Muscle layer of colon (tissue), 2 donors: ENCODE measurements at regions not wholly inside any gene's neighbourhood (a gene's known extent, or its start where the extent isn't known, plus 50 kb on each side); places are given as distances from the start of the nearest gene placed in this dataset.
"Not testable (repeated sequence)": the region's sequence is repeated elsewhere in the genome, so short reads cannot be mapped to it uniquely, and the experiment has no call there.

ENCODE experiments used
- H3K27ac ChIP-seq: one replicate; pipeline ENCODE4 v1.7.0; 2013; ENCODE audit warnings: low read depth, mild to moderate bottlenecking, low read length, moderate library complexity
- H3K27me3 ChIP-seq, 2 donors: one replicate each; pipeline ENCODE4 v1.7.0; 2013; ENCODE audit warnings: low read length in 2 of 2, mild to moderate bottlenecking in 2 of 2; ENCODE audit not compliant: insufficient read depth in 2 of 2, control insufficient read depth in 1 of 2
- H3K36me3 ChIP-seq: one replicate; pipeline ENCODE4 v1.7.0; 2013; ENCODE audit warnings: mild to moderate bottlenecking, low read length; ENCODE audit not compliant: insufficient read depth
- H3K4me1 ChIP-seq: one replicate; pipeline ENCODE4 v1.7.0; 2013; ENCODE audit warnings: mild to moderate bottlenecking, low read length; ENCODE audit not compliant: insufficient read depth
- H3K4me3 ChIP-seq, 2 donors: one replicate each; pipeline ENCODE4 v1.7.0; 2013; ENCODE audit warnings: low read length in 2 of 2, low read depth in 1 of 2, mild to moderate bottlenecking in 1 of 2, moderate library complexity in 1 of 2
- H3K9ac ChIP-seq: one replicate; pipeline ENCODE4 v1.7.0; 2013; ENCODE audit warnings: low read length
- H3K9me3 ChIP-seq: one replicate; pipeline ENCODE4 v1.7.0; 2013; ENCODE audit warnings: mild to moderate bottlenecking, low read length
- donor health status: abdominal sarcoma.
- donor health status: Adenocarcinoma of cecum.

DNA sequence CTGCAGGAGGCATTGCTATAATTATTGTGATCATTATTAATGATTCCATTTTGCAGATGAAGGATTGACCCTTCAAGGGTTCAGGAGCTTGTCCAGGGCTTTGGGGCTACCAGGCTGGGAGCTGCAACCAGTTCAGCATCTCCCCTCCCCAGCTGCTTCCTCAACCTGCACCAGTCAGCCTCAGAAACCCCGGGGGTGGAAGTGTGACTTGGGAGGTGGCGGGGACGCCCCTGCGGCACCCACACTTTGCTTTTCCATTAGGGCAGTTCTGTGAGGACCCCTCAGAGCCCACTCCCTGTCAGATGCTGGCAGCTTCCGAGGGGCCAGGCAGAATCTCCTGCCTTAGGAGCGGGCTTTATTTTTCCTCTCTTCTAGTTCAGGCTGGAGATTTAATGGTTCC, 85.6 kb downstream of the OLFM1 start:
- no peaks in the 10 kb centered on the region for H3K9me3 ChIP-seq
- H3K4me1 ChIP-seq = no peaks in the 10 kb centered on the region
- no peak overlapping the region for H3K9ac ChIP-seq
- H3K27me3 ChIP-seq = no peaks in the 10 kb centered on the region
- H3K4me3 ChIP-seq = no peak overlapping the region
- H3K36me3 ChIP-seq = no peaks in the 10 kb centered on the region
- no peak overlapping the region for H3K27ac ChIP-seq

DNA sequence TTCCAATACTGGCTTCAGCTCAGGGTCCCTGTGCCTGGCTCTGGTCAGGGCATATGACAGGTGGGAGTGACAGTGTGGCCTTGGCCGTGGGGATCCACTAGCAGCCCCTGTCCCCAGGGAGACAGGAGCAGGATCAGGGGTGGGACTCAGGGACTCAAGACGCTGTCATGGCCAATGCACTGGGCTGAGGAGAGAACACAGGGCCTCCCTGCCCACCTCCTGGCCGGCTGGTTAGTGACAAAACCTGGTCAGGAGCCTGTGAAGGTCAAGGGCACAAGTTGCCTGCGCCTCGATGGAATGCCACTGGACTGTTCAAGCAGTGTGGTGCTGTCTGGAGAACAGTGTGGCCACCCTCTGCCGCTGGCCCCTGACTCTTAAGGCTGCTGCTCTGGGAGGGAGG, 86.8 kb downstream of the OLFM1 start:
- H3K36me3 ChIP-seq = no peaks in the 10 kb centered on the region
- H3K9ac ChIP-seq = no peak overlapping the region
- H3K27ac ChIP-seq = no peak overlapping the region
- H3K27me3 ChIP-seq = no peaks in the 10 kb centered on the region
- H3K4me3 ChIP-seq = no peak overlapping the region
- H3K9me3 ChIP-seq = no peaks in the 10 kb centered on the region
- H3K4me1 ChIP-seq = no peaks in the 10 kb centered on the region

DNA sequence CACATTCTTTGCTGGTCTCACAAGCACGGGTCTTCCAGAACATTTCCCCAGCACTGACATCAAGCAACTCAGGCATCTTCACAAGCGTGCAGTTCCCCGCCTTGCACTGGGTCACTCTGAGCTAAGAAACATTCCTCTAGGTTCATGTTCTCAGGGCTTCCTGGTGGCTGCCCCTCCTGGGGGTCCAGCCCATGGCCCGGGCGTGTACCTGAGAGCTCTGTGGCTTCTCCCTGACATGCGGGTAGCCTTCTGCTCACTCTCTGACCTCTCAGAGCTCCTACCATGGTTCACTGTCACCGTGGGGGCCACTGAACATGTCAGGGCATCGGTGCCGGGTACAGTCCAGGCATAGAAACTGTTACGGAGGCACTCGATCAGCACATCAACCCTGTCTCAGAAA, 87.5 kb downstream of the OLFM1 start:
- H3K4me3 ChIP-seq = no peak overlapping the region
- no peak overlapping the region for H3K27ac ChIP-seq
- H3K27me3 ChIP-seq = no peaks in the 10 kb centered on the region
- H3K9me3 ChIP-seq = no peaks in the 10 kb centered on the region
- no peaks in the 10 kb centered on the region for H3K36me3 ChIP-seq
- no peak overlapping the region for H3K9ac ChIP-seq
- H3K4me1 ChIP-seq = no peaks in the 10 kb centered on the region

DNA sequence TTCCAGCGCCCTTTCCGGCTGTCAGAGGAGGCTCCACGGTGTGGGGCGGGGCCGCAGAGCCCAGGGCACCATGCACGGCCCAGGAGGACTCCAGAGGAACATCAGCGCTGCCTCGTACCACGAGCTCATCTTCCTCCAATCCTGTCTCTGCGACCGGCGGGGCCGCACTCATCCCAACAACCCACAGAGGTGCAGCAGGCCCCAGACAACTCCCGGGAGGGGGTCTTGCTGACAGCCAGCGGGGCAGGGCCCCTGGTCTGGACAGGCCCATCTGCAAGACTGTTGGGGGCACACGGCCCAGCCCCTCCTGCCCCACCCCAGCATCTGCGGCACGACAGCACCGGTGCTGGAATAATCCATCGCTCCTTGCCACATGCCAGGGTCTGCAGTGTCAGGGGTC, 88.8 kb downstream of the OLFM1 start:
- H3K4me3 ChIP-seq = no peak overlapping the region
- H3K9ac ChIP-seq = no peak overlapping the region
- H3K27ac ChIP-seq = no peak overlapping the region
- no peaks in the 10 kb centered on the region for H3K27me3 ChIP-seq
- H3K36me3 ChIP-seq = no peaks in the 10 kb centered on the region
- H3K4me1 ChIP-seq = no peaks in the 10 kb centered on the region
- H3K9me3 ChIP-seq = no peaks in the 10 kb centered on the region

DNA sequence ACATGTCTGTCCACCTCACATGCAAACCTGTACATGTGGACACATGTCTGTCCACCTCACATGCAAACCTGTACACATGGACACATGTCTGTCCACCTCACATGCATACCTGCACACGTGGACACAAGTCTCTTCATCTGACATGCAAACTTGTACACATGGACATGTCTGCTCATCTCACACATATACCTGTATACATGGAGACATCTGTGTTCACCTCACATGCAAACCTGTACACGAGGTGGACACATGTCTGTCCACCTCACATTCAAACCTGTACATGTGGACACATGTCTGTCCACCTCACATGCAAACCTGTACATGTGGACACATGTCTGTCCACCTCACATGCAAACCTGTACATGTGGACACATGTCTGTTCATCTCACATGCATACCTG, 90.1 kb downstream of the OLFM1 start:
- H3K4me1 ChIP-seq, H3K36me3 ChIP-seq, H3K4me3 ChIP-seq, H3K27me3 ChIP-seq, H3K9ac ChIP-seq, H3K9me3 ChIP-seq, H3K27ac ChIP-seq: not testable (repeated sequence)

DNA sequence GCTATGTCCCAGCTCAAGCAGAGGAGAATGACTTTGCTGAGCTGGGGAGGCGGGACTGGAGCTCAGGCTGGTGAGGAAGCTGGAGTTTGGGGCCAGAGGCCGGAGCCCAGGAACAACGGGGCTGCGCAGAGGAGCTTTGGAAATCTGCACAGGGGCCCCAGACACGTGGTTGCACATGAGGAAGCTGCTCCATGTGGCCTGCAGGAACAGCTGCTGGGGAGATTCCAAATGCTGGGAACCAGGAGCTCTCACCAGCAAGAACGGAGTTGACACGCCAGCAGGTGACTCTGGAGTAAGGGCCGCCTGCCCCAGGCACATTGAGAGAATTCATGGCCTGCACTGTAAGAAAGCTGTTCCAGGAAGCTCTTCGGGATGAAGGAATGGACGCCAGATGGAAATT, 91.0 kb downstream of the OLFM1 start:
- H3K4me1 ChIP-seq = no peaks in the 10 kb centered on the region
- H3K27ac ChIP-seq = no peak overlapping the region
- H3K9ac ChIP-seq = no peak overlapping the region
- H3K36me3 ChIP-seq = no peaks in the 10 kb centered on the region
- no peaks in the 10 kb centered on the region for H3K27me3 ChIP-seq
- no peak overlapping the region for H3K4me3 ChIP-seq
- no peaks in the 10 kb centered on the region for H3K9me3 ChIP-seq

DNA sequence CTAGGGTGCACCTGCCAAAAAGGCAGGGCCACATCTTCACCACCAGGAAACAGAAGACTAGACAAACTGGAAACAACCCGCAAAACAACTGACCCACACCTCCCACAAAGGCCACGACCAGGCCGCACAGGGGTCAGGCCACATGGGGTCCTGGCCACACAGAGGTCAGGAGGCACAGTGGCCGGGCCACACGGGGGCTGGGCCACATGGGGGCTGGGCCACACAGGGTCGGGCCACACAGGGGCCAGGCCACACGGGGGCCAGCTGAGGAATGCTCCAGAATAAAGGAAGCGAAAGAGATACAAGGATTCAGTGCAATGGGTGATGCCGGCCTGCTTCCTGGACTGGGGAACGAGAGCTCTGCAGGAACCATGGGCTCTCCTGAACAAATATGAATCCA, 91.6 kb downstream of the OLFM1 start:
- Histone ChIP-seq H3K27me3 (no peaks in the 10 kb centered on the region), H3K36me3 (no peaks in the 10 kb centered on the region), H3K9ac (no peak overlapping the region), H3K4me1 (no peaks in the 10 kb centered on the region), H3K4me3 (no peak overlapping the region), H3K9me3 (no peaks in the 10 kb centered on the region), H3K27ac (no peak overlapping the region)

DNA sequence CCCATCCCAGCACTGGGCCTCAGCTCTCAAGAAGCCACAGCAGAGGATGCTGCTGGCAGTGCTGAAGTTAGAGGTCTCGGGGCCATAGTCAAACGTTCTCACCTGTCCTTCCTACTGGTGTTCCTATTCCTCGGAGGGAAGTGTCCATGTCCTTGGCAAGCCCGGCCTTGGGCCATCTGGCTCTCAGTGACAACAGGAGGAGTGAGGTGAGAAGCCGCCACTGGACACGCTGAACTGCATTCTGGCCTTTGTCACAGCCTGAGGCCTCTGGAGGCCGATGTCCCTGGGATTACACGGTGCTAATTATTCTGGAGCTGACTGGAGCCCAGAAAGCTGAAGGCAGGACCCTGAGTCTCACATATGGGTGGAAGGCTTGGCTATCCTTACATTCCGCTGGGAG, 92.5 kb downstream of the OLFM1 start:
- H3K9ac ChIP-seq = no peak overlapping the region
- no peaks in the 10 kb centered on the region for H3K36me3 ChIP-seq
- H3K4me1 ChIP-seq = no peaks in the 10 kb centered on the region
- no peak overlapping the region for H3K4me3 ChIP-seq
- no peak overlapping the region for H3K27ac ChIP-seq
- no peaks in the 10 kb centered on the region for H3K9me3 ChIP-seq
- peaks cover 0 to 1% of the 10 kb centered on the region in 2 donors for H3K27me3 ChIP-seq

DNA sequence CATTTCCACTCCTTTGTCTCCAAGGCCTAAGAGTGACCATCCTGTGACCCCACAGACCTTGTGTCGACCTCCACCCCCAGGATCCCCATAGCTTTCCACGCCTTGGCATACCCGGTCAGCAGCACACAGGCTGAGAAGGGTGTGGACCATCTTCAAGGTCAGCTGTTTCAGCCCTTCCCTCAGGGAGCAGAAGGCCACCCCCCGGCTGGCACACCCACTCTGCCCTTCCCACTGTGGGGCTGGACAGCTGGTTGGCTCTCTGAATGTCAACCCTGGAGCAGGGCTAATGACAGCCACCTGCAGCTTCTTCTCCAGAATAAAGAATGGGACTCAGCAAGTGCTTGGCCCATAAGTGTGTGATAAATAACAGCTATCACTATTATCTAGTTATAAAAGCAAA, 93.1 kb downstream of the OLFM1 start:
- H3K36me3 ChIP-seq = no peaks in the 10 kb centered on the region
- H3K9ac ChIP-seq = no peak overlapping the region
- H3K27me3 ChIP-seq = peaks cover 0 to 4% of the 10 kb centered on the region in 2 donors
- H3K4me3 ChIP-seq = no peak overlapping the region
- H3K9me3 ChIP-seq = no peaks in the 10 kb centered on the region
- H3K27ac ChIP-seq = no peak overlapping the region
- no peaks in the 10 kb centered on the region for H3K4me1 ChIP-seq

DNA sequence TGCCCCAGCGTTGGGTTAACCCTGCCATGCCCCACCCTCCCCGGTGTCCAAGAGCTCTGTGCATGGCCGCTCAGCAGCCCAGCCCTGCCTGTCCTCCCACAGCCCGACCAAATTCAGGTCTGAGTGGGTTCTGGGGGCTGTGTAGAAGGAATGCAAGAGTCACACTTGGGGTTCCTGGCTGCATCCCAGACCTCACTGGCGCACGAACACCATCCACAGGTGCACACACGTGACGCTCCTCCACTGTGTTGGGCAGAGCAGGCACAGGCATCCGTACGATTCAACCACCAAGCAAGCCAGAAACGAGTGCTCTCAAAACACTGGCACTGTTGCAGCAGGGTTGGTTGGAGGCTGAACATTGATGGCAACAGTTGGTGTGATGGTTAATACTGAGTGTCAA, 93.9 kb downstream of the OLFM1 start:
- Histone ChIP-seq H3K4me3 (no peak overlapping the region), H3K9ac (no peak overlapping the region), H3K27me3 (peaks cover 0 to 4% of the 10 kb centered on the region in 2 donors), H3K36me3 (no peaks in the 10 kb centered on the region), H3K4me1 (no peaks in the 10 kb centered on the region), H3K9me3 (no peaks in the 10 kb centered on the region), H3K27ac (no peak overlapping the region)

DNA sequence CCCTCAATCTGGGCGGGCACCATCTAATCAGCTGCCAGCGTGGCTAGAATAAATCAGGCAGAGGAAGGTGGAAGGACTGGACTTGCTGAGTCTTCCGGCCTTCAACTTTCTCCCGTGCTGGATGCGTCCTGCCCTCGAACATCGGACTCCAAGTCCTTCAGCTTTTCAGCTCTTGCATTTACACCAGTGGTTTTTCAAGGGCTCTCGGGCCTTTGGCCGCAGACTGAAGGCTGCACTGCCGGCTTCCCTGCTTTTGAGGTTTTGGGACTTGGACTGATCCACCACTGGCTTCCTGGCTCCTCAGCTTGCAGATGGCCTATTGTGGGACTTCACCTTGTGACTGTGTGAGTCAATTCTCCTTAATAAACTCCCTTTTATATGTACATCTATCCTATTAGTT, 94.4 kb downstream of the OLFM1 start:
- not testable (repeated sequence) for H3K36me3 ChIP-seq, H3K9ac ChIP-seq, H3K27me3 ChIP-seq, H3K4me3 ChIP-seq, H3K4me1 ChIP-seq, H3K9me3 ChIP-seq, H3K27ac ChIP-seq

DNA sequence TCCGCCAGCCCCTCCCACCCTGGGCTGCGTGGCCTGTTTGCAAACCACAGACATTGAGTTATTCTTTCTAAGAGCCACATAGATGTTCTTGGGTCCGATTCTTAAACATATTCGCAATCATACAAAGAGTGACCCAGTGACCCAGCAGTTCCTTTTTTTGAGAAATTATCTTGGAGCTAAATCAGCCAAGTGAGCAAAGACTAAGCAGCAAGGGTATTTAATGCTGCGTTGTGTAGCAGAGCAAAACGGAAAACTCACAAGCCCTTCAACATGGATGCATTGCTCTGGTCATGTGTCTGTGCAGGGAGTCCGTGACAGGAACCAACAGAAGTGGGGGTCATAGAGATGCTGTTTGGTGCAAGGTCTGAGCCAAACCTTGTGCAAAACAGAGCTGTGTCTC, 95.6 kb downstream of the OLFM1 start:
- H3K9ac ChIP-seq = no peak overlapping the region
- H3K9me3 ChIP-seq = no peaks in the 10 kb centered on the region
- H3K4me1 ChIP-seq = no peaks in the 10 kb centered on the region
- H3K27ac ChIP-seq = no peak overlapping the region
- H3K36me3 ChIP-seq = no peaks in the 10 kb centered on the region
- H3K27me3 ChIP-seq = peaks cover 0 to 10% of the 10 kb centered on the region in 2 donors
- no peak overlapping the region for H3K4me3 ChIP-seq
